CD4-positive, alpha-beta T cell treated with Interferon gamma for 1 hour (primary cell): ENCODE measurements at regions not wholly inside any gene's neighbourhood (a gene's known extent, or its start where the extent isn't known, plus 50 kb on each side); places are given as distances from the start of the nearest gene placed in this dataset.
"Not testable (repeated sequence)": the region's sequence is repeated elsewhere in the genome, so short reads cannot be mapped to it uniquely, and the experiment has no call there.

Experiments
- DNase-seq: peaks from one replicate; pipeline ENCODE4 v3.0.0-alpha.2; 2020

- no peak for DNase-seq
These were observed 171.5 kb downstream of the ALDH8A1 start for GRCh38 chr6:134778431-134778830.

GRCh38 chr6:134774201-134774638 lies 175.7 kb downstream of the ALDH8A1 start:
- DNase-seq: no peak

- DNase-seq: no peak
These were observed 177.1 kb downstream of the ALDH8A1 start for GRCh38 chr6:134772671-134773360.

GRCh38 chr6:134768931-134769330 lies 181.0 kb downstream of the ALDH8A1 start:
- DNase-seq: no peak

DNA sequence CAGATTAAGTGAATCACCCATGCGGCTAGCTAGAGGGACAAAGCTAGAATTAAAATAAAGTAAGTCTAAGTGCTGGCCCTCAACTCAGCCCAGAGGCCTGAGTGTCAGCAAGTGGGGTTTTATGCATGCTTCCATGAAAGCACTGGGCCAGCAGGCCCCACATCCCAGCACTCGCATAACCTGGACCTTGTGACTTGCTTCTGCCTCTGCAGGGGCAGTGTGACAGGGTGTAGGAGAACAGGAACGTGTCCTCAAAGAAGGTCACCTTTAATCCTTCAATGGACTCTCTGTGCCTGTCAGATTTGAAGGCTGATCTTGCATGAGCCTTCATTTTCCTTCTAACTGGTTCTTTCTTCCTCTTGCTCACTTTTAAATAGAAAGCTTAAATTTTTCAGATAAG lies 183.4 kb downstream of the ALDH8A1 start:
- no peak for DNase-seq

DNA sequence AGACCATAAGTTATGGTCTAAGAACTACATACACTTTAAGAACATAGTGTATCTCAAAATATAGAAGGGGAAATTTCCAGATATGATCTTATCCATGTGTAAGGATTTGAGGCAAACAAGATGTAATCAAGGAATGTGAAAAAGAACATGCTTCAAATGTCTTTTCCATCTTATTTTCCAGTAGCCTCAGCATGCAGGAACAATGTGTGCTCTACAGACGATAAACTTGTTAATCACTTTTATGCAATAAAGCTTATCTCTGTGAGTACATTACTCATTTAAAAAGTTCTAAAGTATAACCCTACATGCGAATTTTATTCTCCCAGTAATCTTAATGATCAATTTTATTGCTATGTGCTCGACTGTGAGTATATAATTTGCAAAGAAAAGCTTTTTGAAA lies 185.2 kb downstream of the ALDH8A1 start:
- no peak for DNase-seq

DNA sequence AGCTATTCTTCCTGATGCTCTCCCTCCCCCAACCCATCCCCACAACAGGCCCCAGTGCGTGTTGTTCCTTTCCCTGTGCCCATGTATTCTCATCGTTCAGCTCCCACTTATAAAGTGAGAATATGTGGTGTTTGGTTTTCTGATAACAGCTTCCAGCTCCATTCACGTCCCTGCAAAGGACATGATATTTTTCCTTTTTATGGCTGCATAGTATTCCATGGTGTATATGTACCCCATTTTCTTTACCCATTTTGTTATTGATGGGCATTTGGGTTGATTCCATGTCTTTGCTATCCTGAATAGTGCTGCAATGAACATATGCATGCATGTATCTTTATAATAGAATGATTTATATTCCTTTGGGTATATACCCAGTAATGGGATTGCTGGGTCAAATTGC lies 186.3 kb downstream of the ALDH8A1 start:
- not testable (repeated sequence) for DNase-seq

DNA sequence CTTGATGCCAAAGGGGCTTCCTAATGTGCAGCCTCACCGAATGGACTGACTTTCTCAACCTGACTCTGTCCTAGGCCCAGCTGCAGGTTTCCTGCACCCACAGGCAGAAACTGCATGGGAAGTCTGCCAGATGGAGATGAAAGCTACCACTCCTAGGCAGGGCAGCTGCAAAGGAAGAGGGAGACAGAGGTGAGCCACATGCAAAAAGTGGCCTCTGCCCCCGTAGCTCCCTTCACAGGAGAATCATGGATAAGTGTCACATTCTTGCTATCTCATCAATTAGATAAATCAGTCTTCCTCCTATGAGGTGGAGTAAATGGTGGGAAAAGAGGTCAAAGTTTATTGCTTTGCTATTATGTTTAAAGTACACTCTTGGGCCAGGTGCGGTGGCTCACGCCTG lies 191.3 kb downstream of the ALDH8A1 start:
- no peak for DNase-seq

- DNase-seq: no peak
These were observed 192.0 kb downstream of the ALDH8A1 start for GRCh38 chr6:134757911-134758361.

- DNase-seq: no peak
These were observed 193.4 kb downstream of the ALDH8A1 start for GRCh38 chr6:134756374-134757025.

DNA sequence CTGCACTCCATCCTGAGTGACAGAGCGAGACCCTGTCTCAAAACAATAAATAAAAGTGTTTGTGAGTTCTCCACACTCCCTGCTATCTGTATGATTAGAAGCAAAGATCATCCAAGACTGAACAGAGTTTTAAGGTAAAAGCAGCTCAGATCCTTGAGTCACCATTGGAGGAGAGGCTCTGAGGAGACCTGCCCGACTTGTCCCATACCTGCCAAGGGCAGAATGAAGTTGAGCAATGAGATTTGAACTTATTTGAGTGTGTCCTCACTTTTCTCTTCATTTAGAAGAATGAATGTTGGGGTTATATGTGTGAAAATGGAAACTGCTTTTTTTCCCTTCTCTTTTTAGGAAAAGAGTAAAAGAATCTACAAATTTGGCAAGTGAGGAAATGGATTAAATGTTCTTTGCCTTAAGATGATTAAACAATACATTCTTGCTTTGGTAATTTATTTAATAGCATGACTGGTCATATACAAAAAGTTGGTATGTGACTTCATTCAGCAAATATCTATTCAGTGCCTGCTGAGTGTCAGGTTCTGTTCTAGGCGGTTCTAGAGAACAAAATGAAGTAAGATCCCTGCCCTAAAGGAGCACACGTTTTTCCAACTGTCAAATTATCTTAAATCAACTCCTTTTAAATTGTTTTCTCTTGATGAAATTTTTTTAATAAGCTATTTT lies 195.7 kb downstream of the ALDH8A1 start:
- no peak for DNase-seq

GRCh38 chr6:134753001-134753400 lies 196.9 kb downstream of the ALDH8A1 start:
- no peak for DNase-seq

DNA sequence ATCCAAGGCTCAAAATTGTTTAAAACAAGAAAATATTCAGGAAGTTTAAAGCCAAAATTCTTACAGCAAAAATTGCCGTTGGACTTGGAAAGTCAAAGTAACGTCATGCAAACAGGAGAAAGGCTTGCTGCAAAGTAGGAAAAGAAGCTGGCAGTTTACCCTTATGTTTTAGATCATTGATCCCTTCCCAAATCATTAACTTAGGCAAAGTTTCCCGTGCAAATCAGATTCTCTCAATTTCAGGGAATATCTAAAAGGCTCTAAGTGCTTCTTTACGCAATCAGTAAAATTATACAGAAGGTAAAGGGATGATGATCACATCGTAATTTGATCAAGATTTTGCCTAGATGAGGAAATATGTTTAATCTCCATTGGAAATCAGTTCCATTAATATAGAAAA lies 197.5 kb downstream of the ALDH8A1 start:
- no peak for DNase-seq

DNA sequence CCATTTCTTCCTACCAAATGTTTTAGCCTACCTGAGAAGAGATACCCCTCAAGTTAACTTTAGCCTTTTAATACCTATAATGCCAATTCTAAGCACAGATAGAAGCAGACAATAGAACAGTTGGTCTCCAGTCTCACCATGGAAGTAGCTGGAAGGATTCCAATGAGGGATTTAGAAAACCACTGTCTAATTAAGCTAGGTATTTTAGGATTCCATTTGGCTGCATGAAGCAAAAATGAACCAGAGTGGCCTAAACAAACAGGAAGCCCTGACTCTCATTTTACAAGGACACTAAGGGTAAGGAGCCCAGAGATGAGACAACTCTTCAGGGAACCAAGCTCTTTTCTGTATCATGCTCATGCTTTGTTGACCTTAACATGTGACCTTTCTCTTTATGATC lies 199.2 kb downstream of the ALDH8A1 start:
- DNase-seq: no peak

DNA sequence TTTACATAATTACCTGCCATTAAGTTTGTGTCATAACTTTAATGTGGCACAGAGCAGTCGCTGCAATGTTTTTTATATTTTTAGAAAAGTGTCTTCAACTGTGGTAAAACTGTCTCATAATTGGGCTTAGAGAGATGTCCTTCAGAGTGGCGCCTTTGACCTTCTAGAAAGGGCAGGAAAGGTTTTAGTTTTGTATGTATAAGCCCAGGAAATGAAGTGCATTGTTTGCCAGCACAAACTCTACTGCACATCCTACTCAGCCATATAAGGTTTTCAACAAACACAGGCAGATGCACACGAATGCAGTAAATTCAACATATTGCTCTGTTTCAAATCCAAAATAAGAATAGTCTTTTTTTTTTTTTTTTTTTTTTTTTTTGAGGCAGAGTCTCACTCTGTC lies 201.4 kb downstream of the ALDH8A1 start:
- DNase-seq: no peak

DNA sequence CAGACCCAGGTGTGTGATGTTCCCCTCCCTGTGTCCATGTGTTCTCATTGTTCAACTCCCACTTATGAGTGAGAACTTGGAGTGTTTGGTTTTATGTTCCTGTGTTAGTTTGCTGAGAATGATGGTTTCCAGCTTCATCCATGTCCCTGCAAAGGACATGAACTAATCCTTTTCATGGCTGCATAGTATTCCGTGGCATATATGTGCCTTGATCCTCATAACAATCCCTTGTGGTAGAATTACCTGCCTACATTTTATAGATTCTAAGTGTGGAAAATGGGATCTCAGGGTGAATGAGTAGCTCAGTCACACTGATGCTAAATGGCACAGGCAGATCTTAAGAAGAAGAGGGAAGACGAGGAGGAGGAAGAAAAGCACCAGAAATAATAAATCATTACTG lies 202.7 kb downstream of the ALDH8A1 start:
- not testable (repeated sequence) for DNase-seq

GRCh38 chr6:134746140-134746539 lies 203.8 kb downstream of the ALDH8A1 start:
- no peak for DNase-seq

DNA sequence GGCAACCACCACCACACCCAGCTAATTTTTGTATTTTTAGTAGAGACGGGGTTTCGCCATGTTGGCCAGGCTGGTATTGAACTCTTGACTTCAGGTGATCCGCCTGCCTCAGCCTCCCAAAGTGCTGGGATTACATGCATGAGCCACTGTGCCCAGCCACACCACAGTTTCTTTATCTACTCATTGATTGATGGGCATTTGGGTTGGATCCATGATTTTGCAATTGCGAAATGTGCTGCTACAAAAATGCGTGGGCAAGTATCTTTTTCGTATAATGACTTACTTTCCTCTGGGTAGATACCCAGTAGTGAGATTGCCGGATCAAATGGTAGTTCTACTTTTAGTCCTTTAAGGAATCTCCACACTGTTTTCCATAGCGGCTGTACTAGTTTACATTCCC lies 204.7 kb downstream of the ALDH8A1 start:
- DNase-seq: not testable (repeated sequence)

DNA sequence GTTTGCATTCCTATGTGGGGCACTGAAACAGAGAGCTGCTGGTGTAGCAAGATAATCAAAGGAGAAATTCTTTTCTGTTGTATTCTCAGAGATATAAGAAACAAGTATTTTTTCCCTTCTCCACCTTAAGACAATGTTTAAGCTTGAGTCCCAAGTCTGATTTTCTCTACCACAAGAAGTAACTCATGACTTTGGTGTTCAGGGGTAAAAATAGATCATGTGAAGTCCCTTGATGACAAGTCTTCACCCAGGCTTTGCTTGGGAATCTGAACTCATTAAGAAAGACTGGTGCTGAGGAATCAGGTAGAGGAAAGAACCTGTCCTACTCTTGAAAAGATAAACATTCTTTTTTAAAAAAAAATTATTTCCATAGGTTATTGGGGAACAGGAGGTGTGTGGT lies 205.6 kb downstream of the ALDH8A1 start:
- no peak for DNase-seq

DNA sequence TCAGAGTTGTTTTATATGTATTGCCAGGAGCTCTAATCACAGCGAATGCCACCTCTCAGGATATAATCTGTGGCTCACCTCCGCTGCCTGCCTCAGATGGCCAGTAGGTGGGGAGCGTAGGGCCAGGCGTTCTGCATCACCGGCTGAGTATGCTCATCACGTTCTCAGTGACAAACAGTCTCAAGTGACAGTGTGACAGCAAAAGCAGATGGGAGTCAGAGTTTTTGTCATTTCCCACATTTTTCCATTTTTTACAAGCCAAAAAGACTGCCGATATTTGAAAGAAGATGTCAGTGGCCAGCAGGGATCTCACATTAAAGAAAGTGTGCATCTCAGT lies 208.7 kb downstream of the ALDH8A1 start:
- DNase-seq: no peak

- no peak for DNase-seq
These were observed 209.3 kb downstream of the ALDH8A1 start for GRCh38 chr6:134740473-134741199.

DNA sequence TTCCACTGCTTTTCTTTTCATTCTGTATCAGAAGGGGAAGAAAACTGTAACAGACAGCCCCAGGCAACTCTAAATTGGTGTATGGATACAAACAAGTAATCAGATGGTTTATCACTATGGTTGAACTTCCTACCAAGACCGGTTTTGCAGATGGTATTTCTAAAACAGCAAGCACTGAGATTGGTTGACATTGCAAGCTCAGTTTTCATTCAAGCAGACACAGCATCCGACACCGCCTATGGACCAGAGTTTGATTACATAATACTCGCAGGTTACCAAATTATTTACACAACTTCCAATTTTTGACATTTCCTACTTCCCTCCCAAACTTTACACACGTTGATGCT lies 209.9 kb downstream of the ALDH8A1 start:
- no peak for DNase-seq

GRCh38 chr6:134739299-134740026 lies 210.4 kb downstream of the ALDH8A1 start:
- DNase-seq: no peak
